Liver (tissue), 7 donors: ENCODE measurements at regions not wholly inside any gene's neighbourhood (a gene's known extent, or its start where the extent isn't known, plus 50 kb on each side); places are given as distances from the start of the nearest gene placed in this dataset.
"Not testable (repeated sequence)": the region's sequence is repeated elsewhere in the genome, so short reads cannot be mapped to it uniquely, and the experiment has no call there.

Experiments used
- DNase-seq: peaks from one replicate; pipeline ENCODE4 v3.0.0-alpha.2; 2017; ENCODE audit warnings: low spot score
- H3K27ac ChIP-seq, 2 donors: one replicate each; pipeline ENCODE4 v1.7.0; 2013; ENCODE audit warnings: inconsistent platforms in 2 of 2, low read length in 2 of 2, control low read depth in 1 of 2, low read depth in 1 of 2, mild to moderate bottlenecking in 1 of 2
- H3K27me3 ChIP-seq, 4 donors: one replicate each; pipeline versions ENCODE4 v1.6.1 to v1.7.0; 2013; ENCODE audit warnings: low read length in 3 of 4, inconsistent platforms in 1 of 4, mild to moderate bottlenecking in 1 of 4, moderate library complexity in 1 of 4; ENCODE audit not compliant: control insufficient read depth in 4 of 4, insufficient read depth in 4 of 4
- H3K36me3 ChIP-seq, 4 donors: one replicate each; pipeline versions ENCODE4 v1.6.1 to v1.7.0; 2013; ENCODE audit warnings: low read length in 3 of 4, mild to moderate bottlenecking in 3 of 4, low read depth in 1 of 4, moderate library complexity in 1 of 4; ENCODE audit not compliant: control insufficient read depth in 4 of 4, insufficient read depth in 3 of 4
- H3K4me1 ChIP-seq, 4 donors: one replicate each; pipeline versions ENCODE4 v1.6.1 to v1.7.0; 2013; ENCODE audit warnings: low read length in 3 of 4, mild to moderate bottlenecking in 3 of 4, moderate library complexity in 1 of 4; ENCODE audit not compliant: control insufficient read depth in 4 of 4, insufficient read depth in 4 of 4
- H3K4me3 ChIP-seq, 3 donors: one replicate each; pipeline versions ENCODE4 v1.6.1 to v1.7.0; 2013; ENCODE audit warnings: low read length in 3 of 3, control low read depth in 1 of 3, low read depth in 1 of 3, mild to moderate bottlenecking in 1 of 3
- H3K9ac ChIP-seq, 2 donors: one replicate each; pipeline ENCODE4 v1.7.0; 2013; ENCODE audit warnings: low read length in 2 of 2, mild to moderate bottlenecking in 2 of 2, moderate library complexity in 2 of 2, control low read depth in 1 of 2, low read depth in 1 of 2
- H3K9me3 ChIP-seq, 4 donors: one replicate each; pipeline versions ENCODE4 v1.6.1 to v1.7.0; 2013; ENCODE audit warnings: low read length in 3 of 4; ENCODE audit not compliant: control insufficient read depth in 4 of 4
- ATF3 ChIP-seq: IDR thresholded peaks from 2 replicates; pipeline ENCODE4 v1.6.1; 2016; ENCODE audit warnings: antibody characterized with exemption
- EGR1 ChIP-seq, 2 donors: IDR thresholded peaks; 2 replicates each; pipeline ENCODE4 v1.6.1; 2016 to 2018; ENCODE audit warnings: antibody characterized with exemption in 2 of 2, low read depth in 2 of 2
- FOXA1 ChIP-seq: IDR thresholded peaks from 2 replicates; pipeline ENCODE4 v1.6.1; 2016; ENCODE audit warnings: antibody characterized with exemption
- FOXA2 ChIP-seq: IDR thresholded peaks from 2 replicates; pipeline ENCODE4 v1.6.1; 2016; ENCODE audit warnings: antibody characterized with exemption
- GABPA ChIP-seq, 2 donors: IDR thresholded peaks in 1 of 2; conservative IDR thresholded peaks in 1 of 2; 2 replicates each; pipeline ENCODE4 v1.6.1; 2016; ENCODE audit warnings: antibody characterized with exemption in 2 of 2, mild to moderate bottlenecking in 1 of 2, moderate library complexity in 1 of 2
- JUND ChIP-seq, 2 donors: IDR thresholded peaks; 2 replicates each; pipeline ENCODE4 v1.6.1; 2016; ENCODE audit warnings: antibody characterized with exemption in 2 of 2
- NR2F2 ChIP-seq: IDR thresholded peaks from 2 replicates; pipeline ENCODE4 v1.6.1; 2016; ENCODE audit warnings: antibody characterized with exemption
- REST ChIP-seq: IDR thresholded peaks from 2 replicates; pipeline ENCODE4 v1.6.1; 2016; ENCODE audit warnings: antibody characterized with exemption, mild to moderate bottlenecking
- RXRA ChIP-seq, 2 donors: IDR thresholded peaks; 2 replicates each; pipeline ENCODE4 v1.6.1; 2017 to 2018; ENCODE audit warnings: antibody characterized with exemption in 2 of 2, mild to moderate bottlenecking in 1 of 2
- SP1 ChIP-seq: IDR thresholded peaks from 2 replicates; pipeline ENCODE4 v1.6.1; 2018; ENCODE audit warnings: antibody characterized with exemption, mild to moderate bottlenecking
- YY1 ChIP-seq: IDR thresholded peaks from 2 replicates; pipeline ENCODE4 v1.6.1; 2016; ENCODE audit warnings: antibody characterized with exemption, mild to moderate bottlenecking
- WGBS: extraction: QIAGEN DNeasy Blood & Tissue Kit; methylation state at CpG from one replicate; pipeline ENCODE4 v1.1.7; 2013; 5-methylcytosine and 5-hydroxymethylcytosine counted together
- TF ChIP-seq, protein P1 (sequence below): IDR thresholded peaks from 2 replicates; pipeline ENCODE4 v1.6.1; 2016; ENCODE audit warnings: antibody characterized with exemption
- donor health status: healthy.
- donor health status: healthy.
- donor health status: healthy.
- donor health status: healthy.

DNA sequence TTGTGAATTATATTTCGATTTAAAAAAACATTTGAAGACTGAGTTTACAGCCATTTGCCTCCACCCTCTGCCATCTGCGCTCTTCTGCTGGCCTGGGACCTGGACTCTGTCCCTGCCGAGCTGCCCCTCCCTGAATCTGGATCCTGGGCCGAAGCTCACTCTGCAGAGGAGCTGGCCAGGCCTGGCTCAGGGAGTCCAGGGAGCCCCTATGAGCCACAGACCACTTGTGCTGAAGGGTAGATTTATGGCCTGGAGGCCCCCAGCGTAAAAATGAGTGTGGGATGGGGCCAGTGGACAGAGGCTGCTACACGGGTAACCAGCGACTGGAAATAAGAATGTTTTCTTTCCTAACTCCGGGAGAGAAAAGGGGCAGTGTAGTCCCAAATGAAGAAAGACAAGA, 129.8 kb downstream of the FGF18 start:
- no peak for TF ChIP-seq SP1
- TF ChIP-seq NR2F2: no peak
- TF ChIP-seq ATF3: no peak
- no peak for TF ChIP-seq FOXA1
- TF ChIP-seq YY1: no peak
- TF ChIP-seq FOXA2: no peak
- no peak for TF ChIP-seq REST
- TF ChIP-seq RXRA (IDR thresholded peaks at IDR 0.05): no peak
- no peak for TF ChIP-seq GABPA (IDR thresholded peaks at IDR 0.05 in 1 of 2, conservative IDR thresholded peaks at IDR 0.05 in 1 of 2)
- TF ChIP-seq JUND (IDR thresholded peaks at IDR 0.05): no peak
- no peak for TF ChIP-seq EGR1 (IDR thresholded peaks at IDR 0.05; ENCODE audit: low read depth in 2 of 2)

DNA sequence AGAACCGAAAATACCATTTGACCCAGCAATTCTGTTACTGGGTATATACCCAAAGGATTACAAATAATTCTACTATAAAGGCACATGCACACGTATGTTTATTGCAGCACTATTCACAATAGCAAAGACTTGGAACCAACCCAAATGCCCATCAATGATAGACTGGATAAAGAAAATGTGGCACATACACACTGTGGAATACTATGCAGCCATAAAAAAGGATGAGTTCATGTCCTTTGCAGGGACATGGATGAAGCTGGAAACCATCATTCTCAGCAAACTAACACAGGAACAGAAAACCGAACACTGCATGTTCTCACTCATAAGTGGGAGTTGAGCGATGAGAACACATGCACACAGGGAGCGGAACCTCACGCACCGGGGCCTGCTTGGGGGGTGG, 134.4 kb downstream of the FGF18 start:
- H3K4me3 ChIP-seq: not testable (repeated sequence)

More for the DNA sequence above, 129.8 kb downstream of the FGF18 start:
- peaks cover 0 to 4% (median 0%) of the 10 kb centered on the region in 4 donors for H3K27me3 ChIP-seq
- H3K36me3 ChIP-seq: no peaks in the 10 kb centered on the region
- no peak overlapping the region for H3K4me3 ChIP-seq
- H3K4me1 ChIP-seq: peaks cover 0 to 1% (median 0%) of the 10 kb centered on the region in 4 donors
- no peak overlapping the region for H3K27ac ChIP-seq
- no peak overlapping the region for H3K9ac ChIP-seq
- H3K9me3 ChIP-seq: peaks cover 0 to 3% (median 0%) of the 10 kb centered on the region in 4 donors
- no peak for DNase-seq
- WGBS: 68% methylated on average over 8 of the region's 8 CpGs

DNA sequence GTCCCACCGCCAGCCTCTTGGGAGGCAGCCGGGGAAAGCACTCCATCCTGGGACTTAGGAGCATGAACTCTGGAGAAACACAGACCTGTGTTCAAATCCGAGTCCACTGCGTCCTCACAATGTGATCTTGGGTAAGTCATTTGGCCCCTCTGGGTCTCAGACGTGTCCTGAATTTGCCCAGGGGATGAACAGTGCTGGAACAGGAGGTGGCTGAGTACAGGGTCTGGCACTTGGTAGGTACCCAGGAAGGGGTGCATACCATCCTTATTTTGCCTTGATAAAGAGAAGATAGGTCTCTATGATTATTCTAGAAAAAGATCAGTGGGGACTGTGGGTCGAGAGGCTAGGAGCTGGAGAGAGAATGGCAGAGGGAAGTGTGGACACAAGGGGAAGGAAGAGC, 135.7 kb downstream of the FGF18 start:
- Histone ChIP-seq H3K9ac (no peak overlapping the region), H3K4me3 (no peak overlapping the region), H3K27me3 (peaks cover 0 to 7% (median 0%) of the 10 kb centered on the region in 4 donors), H3K36me3 (no peaks in the 10 kb centered on the region), H3K27ac (no peak overlapping the region), H3K9me3 (peaks cover 0 to 3% (median 0%) of the 10 kb centered on the region in 4 donors), H3K4me1 (no peaks in the 10 kb centered on the region)
- 72% methylated on average over 6 of the region's 6 CpGs for WGBS
- TF ChIP-seq GABPA (IDR thresholded peaks at IDR 0.05 in 1 of 2, conservative IDR thresholded peaks at IDR 0.05 in 1 of 2) (no peak), ATF3 (no peak), SP1 (no peak), JUND (IDR thresholded peaks at IDR 0.05) (no peak), EGR1 (IDR thresholded peaks at IDR 0.05; ENCODE audit: low read depth in 2 of 2) (no peak)
- TF ChIP-seq, protein P1, sequence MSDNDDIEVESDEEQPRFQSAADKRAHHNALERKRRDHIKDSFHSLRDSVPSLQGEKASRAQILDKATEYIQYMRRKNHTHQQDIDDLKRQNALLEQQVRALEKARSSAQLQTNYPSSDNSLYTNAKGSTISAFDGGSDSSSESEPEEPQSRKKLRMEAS: no peak
- DNase-seq: no peak

More for the DNA sequence above, 134.4 kb downstream of the FGF18 start:
- not testable (repeated sequence) for H3K27me3 ChIP-seq, H3K9me3 ChIP-seq, H3K4me1 ChIP-seq, DNase-seq, H3K27ac ChIP-seq, H3K9ac ChIP-seq, H3K36me3 ChIP-seq
- WGBS: 90% methylated on average over 7 of the region's 7 CpGs
